Epidermal melanocyte (primary cell): ENCODE measurements at regions not wholly inside any gene's neighbourhood (a gene's known extent, or its start where the extent isn't known, plus 50 kb on each side); places are given as distances from the start of the nearest gene placed in this dataset.

Experiments
- DNase-seq: peaks from one replicate; pipeline ENCODE4 v3.0.0; 2011; ENCODE audit warnings: low spot score; ENCODE audit not compliant: insufficient read length

- no peak for DNase-seq
Measured at GRCh38 chr1:170313306-170313705, 167.5 kb downstream of the NTMT2 start.

GRCh38 chr1:170316270-170316669 is 170.5 kb downstream of the NTMT2 start:
- DNase-seq, result no peak

GRCh38 chr1:170318141-170318540 is 172.4 kb downstream of the NTMT2 start:
- DNase-seq, result no peak

GRCh38 chr1:170318736-170319135 is 173.0 kb downstream of the NTMT2 start:
- DNase-seq, result no peak

- DNase-seq, result no peak
Measured at GRCh38 chr1:170321113-170321512, 175.4 kb downstream of the NTMT2 start.

GRCh38 chr1:170326186-170326585 is 180.4 kb downstream of the NTMT2 start:
- DNase-seq, result no peak

- no peak for DNase-seq
Measured at GRCh38 chr1:170332801-170333200, 187.0 kb downstream of the NTMT2 start.

GRCh38 chr1:170337413-170337994 is 191.7 kb downstream of the NTMT2 start:
- DNase-seq, result no peak

- DNase-seq, result no peak
Measured at GRCh38 chr1:170339534-170339933, 192.4 kb upstream of the GORAB start.

- DNase-seq, result no peak
Measured at GRCh38 chr1:170340308-170340707, 191.7 kb upstream of the GORAB start.

- no peak for DNase-seq
Measured at GRCh38 chr1:170351366-170351946, 180.5 kb upstream of the GORAB start.

- no peak for DNase-seq
Measured at GRCh38 chr1:170354246-170354645, 177.7 kb upstream of the GORAB start.

- no peak for DNase-seq
Measured at GRCh38 chr1:170354690-170355089, 177.3 kb upstream of the GORAB start.

GRCh38 chr1:170355267-170355801 is 176.6 kb upstream of the GORAB start:
- DNase-seq, result no peak

GRCh38 chr1:170356585-170356984 is 175.4 kb upstream of the GORAB start:
- DNase-seq, result no peak

GRCh38 chr1:170357750-170358149 is 174.2 kb upstream of the GORAB start:
- no peak for DNase-seq

- no peak for DNase-seq
Measured at GRCh38 chr1:170360601-170361000, 171.4 kb upstream of the GORAB start.

GRCh38 chr1:170365331-170365730 is 166.6 kb upstream of the GORAB start:
- no peak for DNase-seq

- no peak for DNase-seq
Measured at GRCh38 chr1:170366980-170367379, 165.0 kb upstream of the GORAB start.

- no peak for DNase-seq
Measured at GRCh38 chr1:170367615-170368014, 164.4 kb upstream of the GORAB start.

GRCh38 chr1:170369000-170369399 is 163.0 kb upstream of the GORAB start:
- no peak for DNase-seq

- no peak for DNase-seq
Measured at GRCh38 chr1:170369417-170369816, 162.5 kb upstream of the GORAB start.

- DNase-seq, result no peak
Measured at GRCh38 chr1:170370087-170370486, 161.9 kb upstream of the GORAB start.
